ENCODE measurements at regions not wholly inside any gene's neighbourhood (a gene's known extent, or its start where the extent isn't known, plus 50 kb on each side); places are given as distances from the start of the nearest gene placed in this dataset.
A peak's percentile ranks its signal among the peaks of the same experiment; 100 is the strongest.
"Not testable (repeated sequence)": the region's sequence is repeated elsewhere in the genome, so short reads cannot be mapped to it uniquely, and the experiment has no call there.

- not testable (repeated sequence) for DNase-seq
Measured at GRCh38 chrX:123788193-123788592, 55.3 kb upstream of the THOC2 start.

GRCh38 chrX:123788744-123789143 is 55.9 kb upstream of the THOC2 start:
- no peak for DNase-seq

GRCh38 chrX:123797543-123798447 is 62.1 kb upstream of the XIAP start:
- DNase-seq, result no peak

DNA sequence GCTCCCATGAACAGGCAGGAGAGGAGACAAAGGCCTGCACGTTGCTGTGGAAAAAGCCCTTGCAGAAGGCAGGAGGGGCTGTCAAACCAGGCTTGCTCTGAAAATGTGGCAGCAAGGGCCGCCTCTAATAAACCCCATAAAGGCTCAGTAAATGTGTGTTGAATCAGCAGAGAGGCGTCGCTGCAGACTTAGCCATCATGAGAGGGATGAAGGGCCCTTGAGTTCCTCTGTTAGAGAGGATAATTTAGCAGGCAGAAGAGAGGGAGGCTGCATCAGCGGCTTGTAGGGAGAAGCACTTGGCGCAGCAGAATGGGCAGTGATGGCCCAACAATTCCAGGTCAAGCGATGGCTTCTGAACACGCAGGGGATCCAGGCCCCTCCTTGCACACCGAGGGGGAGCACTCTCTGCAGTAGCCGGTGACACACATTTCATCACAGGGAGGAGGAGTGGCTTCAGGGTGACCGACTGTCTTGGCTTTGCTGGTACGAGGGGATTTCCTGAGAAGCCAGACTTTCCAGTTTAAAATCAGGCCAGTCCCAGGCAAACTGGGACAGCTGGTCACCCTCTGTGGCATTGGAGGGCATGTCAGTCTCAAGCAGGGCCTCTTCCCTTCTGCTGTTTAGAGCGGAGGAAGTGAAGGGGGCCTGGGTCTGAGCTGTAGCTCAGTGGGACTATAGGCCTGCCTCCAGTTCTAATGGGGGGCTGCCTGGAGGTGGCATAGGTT is 61.0 kb upstream of the XIAP start:
- not testable (repeated sequence) for DNase-seq

GRCh38 chrX:123801901-123802300 is 58.0 kb upstream of the XIAP start:
- DNase-seq, result no peak

DNA sequence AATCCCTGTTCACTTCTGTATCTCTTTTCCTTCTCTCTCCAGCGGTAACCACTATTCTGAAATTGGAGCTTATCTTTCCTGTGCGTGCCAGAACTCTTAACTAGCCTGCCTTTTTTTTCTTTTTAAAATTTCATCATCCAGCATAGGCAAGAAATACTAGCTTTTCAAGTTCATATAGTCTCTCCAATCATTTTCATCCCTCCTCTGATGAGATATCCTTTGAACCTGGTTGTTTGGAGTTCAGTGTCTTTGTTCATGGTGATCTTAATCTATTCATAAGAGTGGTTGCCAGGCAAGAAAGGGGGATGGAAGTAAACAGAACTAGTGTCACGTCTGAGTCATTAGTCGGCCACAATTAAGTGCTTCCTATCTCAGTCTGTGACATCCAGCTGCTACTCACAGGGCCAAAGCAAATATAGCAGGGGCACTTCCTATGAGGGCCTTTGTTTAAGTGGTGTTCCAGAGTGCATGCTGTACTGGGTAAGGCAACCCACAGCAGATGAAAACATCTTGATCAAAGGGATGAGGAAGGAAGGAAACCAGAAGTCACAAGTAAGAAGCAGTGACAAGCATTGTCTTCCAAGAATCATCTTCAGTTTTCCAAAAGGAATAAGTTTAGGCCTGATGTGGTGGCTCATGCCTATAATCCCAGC is 56.4 kb upstream of the XIAP start:
- peak; percentile 73 for DNase-seq

- DNase-seq, result not testable (repeated sequence)
Measured at GRCh38 chrX:123803984-123804365, 55.9 kb upstream of the XIAP start.

GRCh38 chrX:123807835-123808416 is 51.9 kb upstream of the XIAP start:
- DNase-seq, result peak; percentile 82

DNA sequence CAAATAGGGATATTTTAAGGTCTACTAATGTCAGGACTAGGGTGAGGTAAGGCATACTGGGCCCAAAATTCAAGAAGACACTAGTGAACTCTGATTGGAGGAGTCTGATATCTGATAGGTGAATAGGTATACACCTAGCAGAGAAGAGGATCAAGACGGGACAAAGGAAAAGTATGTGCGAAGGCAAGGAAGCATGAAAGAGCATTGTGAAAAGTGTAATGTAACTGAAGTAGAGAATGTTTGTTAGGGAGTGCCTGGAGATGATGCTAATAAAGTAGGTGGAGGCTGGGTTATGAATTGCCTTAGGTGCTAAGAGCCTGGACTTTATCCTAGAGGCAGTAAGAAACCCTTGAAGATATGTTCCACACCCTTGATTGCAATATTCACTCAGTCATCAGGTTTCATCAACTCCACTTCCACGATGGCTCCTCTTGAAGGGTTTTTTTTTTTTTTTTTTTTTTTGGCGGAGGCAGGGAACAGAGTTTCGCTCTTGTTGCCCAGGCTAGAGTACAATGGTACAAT is 49.9 kb upstream of the XIAP start:
- DNase-seq, result no peak
